Karpas-422 (cell line): ENCODE measurements at regions not wholly inside any gene's neighbourhood (a gene's known extent, or its start where the extent isn't known, plus 50 kb on each side); places are given as distances from the start of the nearest gene placed in this dataset.

Source experiments
- DNase-seq: peaks from one replicate; pipeline ENCODE4 v3.0.0-alpha.2; 2015
- H2AFZ ChIP-seq: fragments of 200-600 bp; sonication (generic); 2 replicates; pipeline ENCODE4 v1.6.1; 2014; ENCODE audit warnings: antibody characterized with exemption, low read length, mixed read lengths
- H3K27ac ChIP-seq: fragments of 200-600 bp; sonication (generic); 2 replicates; pipeline ENCODE4 v1.5.1; 2014; ENCODE audit warnings: mild to moderate bottlenecking, low read length, moderate library complexity
- H3K27me3 ChIP-seq: fragments of 200-600 bp; sonication (generic); 2 replicates; pipeline ENCODE4 v1.6.1; 2014; ENCODE audit warnings: low read length, mixed read lengths
- H3K36me3 ChIP-seq: fragments of 200-600 bp; sonication (generic); 2 replicates; pipeline ENCODE4 v1.6.1; 2014; ENCODE audit warnings: low read length, mixed read lengths; ENCODE audit not compliant: insufficient read depth
- H3K4me1 ChIP-seq: fragments of 200-600 bp; sonication (generic); 2 replicates; pipeline ENCODE4 v1.6.1; 2014; ENCODE audit warnings: mild to moderate bottlenecking, low read length, mixed read lengths
- H3K4me2 ChIP-seq: fragments of 200-600 bp; sonication (generic); 2 replicates; pipeline ENCODE4 v1.6.1; 2014; ENCODE audit warnings: low read length, low read depth, mild to moderate bottlenecking; ENCODE audit not compliant: poor library complexity, severe bottlenecking
- H3K4me3 ChIP-seq: fragments of 200-600 bp; sonication (generic); 2 replicates; pipeline ENCODE4 v1.5.1; 2014; ENCODE audit warnings: mild to moderate bottlenecking, antibody characterized with exemption, low read length, mixed read lengths
- H3K79me2 ChIP-seq: fragments of 200-600 bp; sonication (generic); 2 replicates; pipeline ENCODE4 v1.6.1; 2014; ENCODE audit warnings: mild to moderate bottlenecking, low read length, mixed read lengths
- H3K9ac ChIP-seq: fragments of 200-600 bp; sonication (generic); 2 replicates; pipeline ENCODE4 v1.6.0; 2014; ENCODE audit warnings: low read length
- H3K9me2 ChIP-seq: fragments of 200-600 bp; sonication (generic), shearing (Covaris generic); replicated peaks from 2 replicates; pipeline ENCODE4 v1.6.0; 2014; ENCODE audit warnings: mild to moderate bottlenecking, low read length, moderate library complexity; ENCODE audit not compliant: insufficient read depth
- H3K9me3 ChIP-seq: fragments of 300-700, 200-600 bp; sonication (generic); 2 replicates; pipeline ENCODE4 v1.6.1; 2014; ENCODE audit warnings: low read length, mixed read lengths
- H4K20me1 ChIP-seq: fragments of 200-600 bp; sonication (generic); 2 replicates; pipeline ENCODE4 v1.6.1; 2014; ENCODE audit warnings: mild to moderate bottlenecking, antibody characterized with exemption, low read length, low read depth; ENCODE audit not compliant: insufficient read depth

GRCh38 chr5:58016877-58017276, 443.0 kb downstream of the PLK2 start:
- Histone ChIP-seq H3K4me1 (no peaks in the 10 kb centered on the region), H4K20me1 (no peaks in the 10 kb centered on the region), H3K27ac (no peak overlapping the region), H3K9me3 (no peaks in the 10 kb centered on the region), H3K9ac (no peak overlapping the region), H3K36me3 (no peaks in the 10 kb centered on the region), H3K27me3 (no peaks in the 10 kb centered on the region), H3K9me2 (no peaks in the 10 kb centered on the region), H3K79me2 (no peaks in the 10 kb centered on the region), H3K4me3 (no peak overlapping the region), H3K4me2 (no peak overlapping the region), H2AFZ (no peak overlapping the region)
- DNase-seq: no peak

- no peak for DNase-seq
Observed at GRCh38 chr5:58016358-58016757, 443.5 kb downstream of the PLK2 start.

GRCh38 chr5:58015175-58015574, 444.7 kb downstream of the PLK2 start:
- Histone ChIP-seq H3K27me3 (no peaks in the 10 kb centered on the region), H3K36me3 (no peaks in the 10 kb centered on the region), H3K4me1 (no peaks in the 10 kb centered on the region), H2AFZ (no peak overlapping the region), H3K9me3 (no peaks in the 10 kb centered on the region), H3K9ac (no peak overlapping the region), H3K4me2 (no peak overlapping the region), H3K4me3 (no peak overlapping the region), H4K20me1 (no peaks in the 10 kb centered on the region), H3K79me2 (no peaks in the 10 kb centered on the region), H3K27ac (no peak overlapping the region), H3K9me2 (no peaks in the 10 kb centered on the region)
- DNase-seq: no peak

More at GRCh38 chr5:58016358-58016757, 443.5 kb downstream of the PLK2 start:
- H4K20me1 ChIP-seq: no peaks in the 10 kb centered on the region
- H3K4me2 ChIP-seq: no peak overlapping the region
- H3K9me2 ChIP-seq: no peaks in the 10 kb centered on the region
- H3K4me3 ChIP-seq: no peak overlapping the region
- no peaks in the 10 kb centered on the region for H3K36me3 ChIP-seq
- H3K79me2 ChIP-seq: no peaks in the 10 kb centered on the region
- H3K4me1 ChIP-seq: no peaks in the 10 kb centered on the region
- no peaks in the 10 kb centered on the region for H3K27me3 ChIP-seq
- no peak overlapping the region for H3K9ac ChIP-seq
- no peaks in the 10 kb centered on the region for H3K9me3 ChIP-seq
- H2AFZ ChIP-seq: no peak overlapping the region
- no peak overlapping the region for H3K27ac ChIP-seq

GRCh38 chr5:58013542-58014258, 446.2 kb downstream of the PLK2 start:
- Histone ChIP-seq H2AFZ (no peak overlapping the region), H3K79me2 (no peaks in the 10 kb centered on the region), H3K4me3 (no peak overlapping the region), H3K36me3 (no peaks in the 10 kb centered on the region), H3K9me2 (no peaks in the 10 kb centered on the region), H3K9me3 (no peaks in the 10 kb centered on the region), H4K20me1 (no peaks in the 10 kb centered on the region), H3K27ac (no peak overlapping the region), H3K4me1 (no peaks in the 10 kb centered on the region), H3K4me2 (no peak overlapping the region), H3K27me3 (no peaks in the 10 kb centered on the region), H3K9ac (no peak overlapping the region)
- DNase-seq: no peak

GRCh38 chr5:58012801-58013315, 447.0 kb downstream of the PLK2 start:
- Histone ChIP-seq H3K27ac (no peak overlapping the region), H3K9me3 (no peaks in the 10 kb centered on the region), H3K36me3 (no peaks in the 10 kb centered on the region), H3K4me3 (no peak overlapping the region), H3K79me2 (no peaks in the 10 kb centered on the region), H3K4me1 (no peaks in the 10 kb centered on the region), H2AFZ (no peak overlapping the region), H3K27me3 (no peaks in the 10 kb centered on the region), H4K20me1 (no peaks in the 10 kb centered on the region), H3K9ac (no peak overlapping the region), H3K9me2 (no peaks in the 10 kb centered on the region), H3K4me2 (no peak overlapping the region)
- DNase-seq: no peak

- Histone ChIP-seq H3K36me3 (no peaks in the 10 kb centered on the region), H4K20me1 (no peaks in the 10 kb centered on the region), H3K4me2 (no peak overlapping the region), H3K9me3 (no peaks in the 10 kb centered on the region), H3K4me1 (no peaks in the 10 kb centered on the region), H3K9ac (no peak overlapping the region), H2AFZ (no peak overlapping the region), H3K4me3 (no peak overlapping the region), H3K9me2 (no peaks in the 10 kb centered on the region), H3K79me2 (no peaks in the 10 kb centered on the region), H3K27ac (no peak overlapping the region), H3K27me3 (no peaks in the 10 kb centered on the region)
- no peak for DNase-seq
Observed at GRCh38 chr5:58012102-58012501, 447.8 kb downstream of the PLK2 start.

- DNase-seq: no peak
- Histone ChIP-seq H3K79me2 (no peaks in the 10 kb centered on the region), H3K9ac (no peak overlapping the region), H3K27me3 (no peaks in the 10 kb centered on the region), H3K4me2 (no peak overlapping the region), H3K36me3 (no peaks in the 10 kb centered on the region), H2AFZ (no peak overlapping the region), H3K9me2 (no peaks in the 10 kb centered on the region), H3K27ac (no peak overlapping the region), H3K4me3 (no peak overlapping the region), H3K9me3 (no peaks in the 10 kb centered on the region), H4K20me1 (no peaks in the 10 kb centered on the region), H3K4me1 (no peaks in the 10 kb centered on the region)
Observed at GRCh38 chr5:58011301-58011700, 448.6 kb downstream of the PLK2 start.

- Histone ChIP-seq H3K27me3 (no peaks in the 10 kb centered on the region), H3K79me2 (no peaks in the 10 kb centered on the region), H3K4me1 (no peaks in the 10 kb centered on the region), H3K9ac (no peak overlapping the region), H3K36me3 (no peaks in the 10 kb centered on the region), H2AFZ (no peak overlapping the region), H3K9me2 (no peaks in the 10 kb centered on the region), H3K4me2 (no peak overlapping the region), H3K4me3 (no peak overlapping the region), H4K20me1 (no peaks in the 10 kb centered on the region), H3K9me3 (no peaks in the 10 kb centered on the region), H3K27ac (no peak overlapping the region)
- DNase-seq: no peak
Observed at GRCh38 chr5:58009754-58010153, 450.1 kb downstream of the PLK2 start.
